ENCODE measurements at regions not wholly inside any gene's neighbourhood (a gene's known extent, or its start where the extent isn't known, plus 50 kb on each side); places are given as distances from the start of the nearest gene placed in this dataset.

- no peak for TF ChIP-seq CTCF (conservative IDR thresholded peaks at IDR 0.05; ENCODE audit: low read length)
- H3K4me3 ChIP-seq (ENCODE audit: low read length), result no peak overlapping the region
- DNase-seq (ENCODE audit: low read depth), result no peak
Measured at GRCh38 chr12:127249428-127249827, 1017.5 kb upstream of the TMEM132C start.

- TF ChIP-seq CTCF (conservative IDR thresholded peaks at IDR 0.05; ENCODE audit: low read length), result no peak
- DNase-seq (ENCODE audit: low read depth), result no peak
- no peak overlapping the region for H3K4me3 ChIP-seq (ENCODE audit: low read length)
Measured at GRCh38 chr12:127253797-127254327, 1013.1 kb upstream of the TMEM132C start.

GRCh38 chr12:127254420-127254955 is 1012.5 kb upstream of the TMEM132C start:
- no peak for DNase-seq (ENCODE audit: low read depth)
- H3K4me3 ChIP-seq (ENCODE audit: low read length), result no peak overlapping the region
- no peak for TF ChIP-seq CTCF (conservative IDR thresholded peaks at IDR 0.05; ENCODE audit: low read length)

DNA sequence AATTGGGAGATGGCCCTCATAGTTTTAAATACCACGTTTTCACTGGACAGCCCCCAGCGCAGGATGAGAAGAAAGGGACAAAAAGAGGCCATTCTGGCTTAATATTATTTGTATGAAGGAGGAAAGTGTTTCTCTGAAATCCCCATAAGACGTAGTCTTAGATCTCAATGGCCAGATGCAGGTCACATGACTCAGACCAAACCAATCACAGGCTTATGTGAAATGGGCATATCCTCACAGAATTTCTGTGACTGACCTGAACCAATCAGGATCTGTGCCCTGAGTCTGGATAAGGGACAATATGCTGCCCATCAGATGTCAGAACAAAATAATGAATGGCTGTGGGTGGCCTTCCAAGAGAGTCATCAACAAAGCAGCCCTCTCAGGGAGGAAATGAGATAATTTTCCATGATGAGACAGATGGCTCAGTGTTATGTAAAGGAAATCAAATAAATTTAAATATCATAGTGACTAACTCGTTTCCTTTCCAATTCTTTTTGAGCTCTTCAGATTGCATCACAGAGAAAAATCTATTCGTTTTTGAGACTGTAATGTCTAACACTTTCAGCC is 1009.5 kb upstream of the TMEM132C start:
- DNase-seq (ENCODE audit: low read depth), result peak; percentile 50
- no peak overlapping the region for H3K4me3 ChIP-seq (ENCODE audit: low read length)
- TF ChIP-seq CTCF (conservative IDR thresholded peaks at IDR 0.05; ENCODE audit: low read length), result no peak

GRCh38 chr12:127260531-127260930 is 1006.4 kb upstream of the TMEM132C start:
- peak; percentile 60 for DNase-seq (ENCODE audit: low read depth)
- no peak overlapping the region for H3K4me3 ChIP-seq (ENCODE audit: low read length)
- TF ChIP-seq CTCF (conservative IDR thresholded peaks at IDR 0.05; ENCODE audit: low read length), result no peak

DNA sequence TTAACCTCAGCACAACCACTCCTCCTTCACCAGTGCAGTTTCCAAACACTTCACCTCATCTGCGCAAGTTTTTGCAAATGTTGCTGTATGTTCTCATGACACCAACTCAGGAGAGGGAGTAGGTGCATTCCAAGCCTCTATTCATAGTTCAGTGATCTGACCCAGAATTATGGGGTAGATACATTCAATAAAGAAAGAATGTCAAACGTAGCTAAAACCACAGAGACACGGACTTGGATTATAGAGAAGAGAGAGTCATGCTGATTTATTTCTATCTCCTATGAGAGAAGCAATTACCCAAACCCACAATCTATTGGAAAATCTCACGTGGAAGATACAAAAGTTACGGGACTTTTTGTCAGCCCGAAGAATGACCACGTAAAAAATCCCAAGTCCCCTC is 1006.0 kb upstream of the TMEM132C start:
- no peak overlapping the region for H3K4me3 ChIP-seq (ENCODE audit: low read length)
- peak; percentile 58 for DNase-seq (ENCODE audit: low read depth)
- no peak for TF ChIP-seq CTCF (conservative IDR thresholded peaks at IDR 0.05; ENCODE audit: low read length)

- no peak for TF ChIP-seq CTCF (conservative IDR thresholded peaks at IDR 0.05; ENCODE audit: low read length)
- no peak for DNase-seq (ENCODE audit: low read depth)
- no peak overlapping the region for H3K4me3 ChIP-seq (ENCODE audit: low read length)
Measured at GRCh38 chr12:127262615-127263014, 1004.4 kb upstream of the TMEM132C start.

All from AG10803 (cell line).